ENCODE measurements at regions not wholly inside any gene's neighbourhood (a gene's known extent, or its start where the extent isn't known, plus 50 kb on each side); places are given as distances from the start of the nearest gene placed in this dataset.

- TF ChIP-seq, protein P1, sequence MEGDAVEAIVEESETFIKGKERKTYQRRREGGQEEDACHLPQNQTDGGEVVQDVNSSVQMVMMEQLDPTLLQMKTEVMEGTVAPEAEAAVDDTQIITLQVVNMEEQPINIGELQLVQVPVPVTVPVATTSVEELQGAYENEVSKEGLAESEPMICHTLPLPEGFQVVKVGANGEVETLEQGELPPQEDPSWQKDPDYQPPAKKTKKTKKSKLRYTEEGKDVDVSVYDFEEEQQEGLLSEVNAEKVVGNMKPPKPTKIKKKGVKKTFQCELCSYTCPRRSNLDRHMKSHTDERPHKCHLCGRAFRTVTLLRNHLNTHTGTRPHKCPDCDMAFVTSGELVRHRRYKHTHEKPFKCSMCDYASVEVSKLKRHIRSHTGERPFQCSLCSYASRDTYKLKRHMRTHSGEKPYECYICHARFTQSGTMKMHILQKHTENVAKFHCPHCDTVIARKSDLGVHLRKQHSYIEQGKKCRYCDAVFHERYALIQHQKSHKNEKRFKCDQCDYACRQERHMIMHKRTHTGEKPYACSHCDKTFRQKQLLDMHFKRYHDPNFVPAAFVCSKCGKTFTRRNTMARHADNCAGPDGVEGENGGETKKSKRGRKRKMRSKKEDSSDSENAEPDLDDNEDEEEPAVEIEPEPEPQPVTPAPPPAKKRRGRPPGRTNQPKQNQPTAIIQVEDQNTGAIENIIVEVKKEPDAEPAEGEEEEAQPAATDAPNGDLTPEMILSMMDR (IDR thresholded peaks at IDR 0.05) = no peak
- TF ChIP-seq POLR2AphosphoS5 (IDR thresholded peaks at IDR 0.05) = no peak
- TF ChIP-seq POLR2A (IDR thresholded peaks at IDR 0.05) = no peak
These were observed 352.2 kb upstream of the OBI1 start for GRCh38 chr13:79011179-79011578.

Data from prostate gland (tissue), 2 donors.